Cardiac muscle cell (in vitro differentiated cells and primary cell): ENCODE measurements at regions not wholly inside any gene's neighbourhood (a gene's known extent, or its start where the extent isn't known, plus 50 kb on each side); places are given as distances from the start of the nearest gene placed in this dataset.

Experiments
- DNase-seq, 2 donors: peaks; one replicate each; pipeline versions ENCODE4 v3.0.0 to v3.0.0-alpha.2; 2010 to 2017; ENCODE audit warnings: low read depth in 1 of 2, low spot score in 1 of 2
- H3K27ac ChIP-seq: fragments of 200-600 bp; sonication (generic); 2 replicates; pipeline ENCODE4 v1.5.1; 2016
- H3K27me3 ChIP-seq: fragments of 200-600 bp; sonication (generic); 2 replicates; pipeline ENCODE4 v1.6.0; 2016; ENCODE audit warnings: control low read depth
- H3K36me3 ChIP-seq: fragments of 200-600 bp; sonication (generic); 2 replicates; pipeline ENCODE4 v1.5.1; 2016; ENCODE audit warnings: control low read depth
- H3K4me1 ChIP-seq: fragments of 200-600 bp; sonication (generic); 2 replicates; pipeline ENCODE4 v1.8.1; 2017; ENCODE audit warnings: low read depth, mild to moderate bottlenecking, mixed run types
- H3K4me3 ChIP-seq: fragments of 200-600 bp; sonication (generic); 2 replicates; pipeline ENCODE4 v1.5.1; 2016; ENCODE audit warnings: mild to moderate bottlenecking
- H3K9me3 ChIP-seq: fragments of 200-600 bp; sonication (generic); 2 replicates; pipeline ENCODE4 v1.5.1; 2017; ENCODE audit warnings: low read depth, mild to moderate bottlenecking, control low read depth
- TF ChIP-seq, protein P1 (sequence below): IDR thresholded peaks from 2 replicates; pipeline ENCODE4 v1.5.1; 2012; ENCODE audit warnings: low read depth, mild to moderate bottlenecking, low read length

DNA sequence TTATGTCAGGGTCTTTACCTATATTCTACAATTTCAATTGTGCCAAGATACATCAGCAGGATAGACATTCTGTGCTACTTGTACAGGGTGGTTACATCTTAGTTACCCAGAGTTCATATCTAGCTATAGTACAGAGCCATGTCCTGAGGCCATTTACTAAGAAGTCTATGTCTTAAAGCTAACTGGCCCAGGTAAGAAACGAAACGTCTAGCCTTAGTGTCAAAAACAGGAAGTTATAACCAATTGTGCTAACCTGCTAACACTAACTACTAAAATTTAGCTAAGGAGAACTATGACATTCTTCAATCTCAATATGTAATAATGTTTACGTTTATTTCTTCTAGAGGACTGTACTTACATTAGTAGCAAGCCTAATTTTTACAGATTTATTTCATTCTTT lies 717.2 kb upstream of the UBE2E2 start:
- H3K9me3 ChIP-seq = no peaks in the 10 kb centered on the region
- TF ChIP-seq, protein P1, sequence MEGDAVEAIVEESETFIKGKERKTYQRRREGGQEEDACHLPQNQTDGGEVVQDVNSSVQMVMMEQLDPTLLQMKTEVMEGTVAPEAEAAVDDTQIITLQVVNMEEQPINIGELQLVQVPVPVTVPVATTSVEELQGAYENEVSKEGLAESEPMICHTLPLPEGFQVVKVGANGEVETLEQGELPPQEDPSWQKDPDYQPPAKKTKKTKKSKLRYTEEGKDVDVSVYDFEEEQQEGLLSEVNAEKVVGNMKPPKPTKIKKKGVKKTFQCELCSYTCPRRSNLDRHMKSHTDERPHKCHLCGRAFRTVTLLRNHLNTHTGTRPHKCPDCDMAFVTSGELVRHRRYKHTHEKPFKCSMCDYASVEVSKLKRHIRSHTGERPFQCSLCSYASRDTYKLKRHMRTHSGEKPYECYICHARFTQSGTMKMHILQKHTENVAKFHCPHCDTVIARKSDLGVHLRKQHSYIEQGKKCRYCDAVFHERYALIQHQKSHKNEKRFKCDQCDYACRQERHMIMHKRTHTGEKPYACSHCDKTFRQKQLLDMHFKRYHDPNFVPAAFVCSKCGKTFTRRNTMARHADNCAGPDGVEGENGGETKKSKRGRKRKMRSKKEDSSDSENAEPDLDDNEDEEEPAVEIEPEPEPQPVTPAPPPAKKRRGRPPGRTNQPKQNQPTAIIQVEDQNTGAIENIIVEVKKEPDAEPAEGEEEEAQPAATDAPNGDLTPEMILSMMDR = no peak

DNA sequence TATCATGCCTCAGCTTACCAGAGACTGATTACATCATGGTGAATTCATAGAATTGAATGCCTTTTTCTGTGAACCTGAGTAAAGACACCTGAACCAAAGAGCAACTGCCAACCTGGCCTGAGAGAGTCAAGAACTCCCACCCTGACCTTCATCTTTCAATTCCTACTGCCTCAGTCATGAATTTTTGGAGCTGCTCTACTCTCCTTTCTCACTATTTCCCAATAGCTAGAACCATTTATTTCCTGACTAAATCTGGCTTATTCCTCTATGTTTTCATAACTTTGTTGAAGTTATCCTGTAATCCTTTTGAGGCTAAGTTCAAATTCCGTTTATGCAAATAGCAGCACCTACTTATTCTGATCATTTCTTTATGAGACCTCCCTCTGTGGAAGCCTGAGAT lies 712.4 kb upstream of the UBE2E2 start:
- no peaks in the 10 kb centered on the region for H3K36me3 ChIP-seq
- H3K27ac ChIP-seq = no peak overlapping the region
- H3K4me1 ChIP-seq = no peaks in the 10 kb centered on the region
- DNase-seq = no peak
- no peaks in the 10 kb centered on the region for H3K9me3 ChIP-seq
- H3K27me3 ChIP-seq = no peaks in the 10 kb centered on the region
- TF ChIP-seq, protein P1 = no peak
- H3K4me3 ChIP-seq = no peak overlapping the region

More for the DNA sequence above, 717.2 kb upstream of the UBE2E2 start:
- Histone ChIP-seq H3K27me3 (no peaks in the 10 kb centered on the region), H3K27ac (no peak overlapping the region), H3K4me1 (no peaks in the 10 kb centered on the region), H3K4me3 (no peak overlapping the region), H3K36me3 (no peaks in the 10 kb centered on the region)
- DNase-seq = no peak

DNA sequence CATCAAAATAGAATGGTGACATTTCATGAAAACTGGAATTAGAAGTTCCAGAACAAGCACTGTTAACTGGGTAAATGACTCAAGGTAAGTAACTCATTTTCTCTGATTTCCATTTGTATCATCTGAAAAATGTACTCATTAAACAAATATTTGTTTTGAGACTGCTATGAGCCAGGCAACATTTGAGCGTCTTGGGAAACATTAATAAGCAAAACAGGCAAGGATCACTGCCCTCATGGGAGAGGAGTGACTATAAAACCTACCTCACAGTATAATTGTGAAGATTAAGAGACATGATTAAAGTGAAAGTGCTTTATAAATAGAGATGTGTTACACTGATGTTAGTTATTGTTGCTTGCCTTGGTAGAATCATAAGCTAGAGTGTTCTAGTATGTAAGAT lies 711.8 kb upstream of the UBE2E2 start:
- Histone ChIP-seq H3K27me3 (no peaks in the 10 kb centered on the region), H3K36me3 (no peaks in the 10 kb centered on the region), H3K27ac (no peak overlapping the region), H3K4me1 (no peaks in the 10 kb centered on the region), H3K4me3 (no peak overlapping the region), H3K9me3 (no peaks in the 10 kb centered on the region)
- no peak for DNase-seq
- TF ChIP-seq, protein P1 = no peak

DNA sequence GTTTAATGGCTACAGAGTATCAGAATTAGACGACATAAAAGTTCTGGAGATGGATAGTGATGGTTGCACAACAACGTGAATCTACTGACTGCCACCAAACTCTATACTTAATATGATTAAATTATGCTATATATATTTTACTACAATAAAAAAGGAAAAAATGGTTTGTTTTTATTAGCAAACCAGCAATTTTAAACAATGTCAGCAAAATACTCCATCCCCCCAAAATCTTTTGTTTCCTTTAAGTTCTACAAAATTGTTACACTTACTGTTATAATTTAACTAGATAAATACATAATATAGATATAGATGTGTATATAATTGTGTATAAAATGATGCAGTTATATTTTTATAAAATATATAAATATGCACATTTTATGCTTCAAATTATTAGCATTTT lies 710.8 kb upstream of the UBE2E2 start:
- Histone ChIP-seq H3K36me3 (no peaks in the 10 kb centered on the region), H3K27ac (no peak overlapping the region), H3K9me3 (no peaks in the 10 kb centered on the region), H3K4me1 (no peaks in the 10 kb centered on the region), H3K4me3 (no peak overlapping the region), H3K27me3 (no peaks in the 10 kb centered on the region)
- TF ChIP-seq, protein P1 = no peak
- no peak for DNase-seq

DNA sequence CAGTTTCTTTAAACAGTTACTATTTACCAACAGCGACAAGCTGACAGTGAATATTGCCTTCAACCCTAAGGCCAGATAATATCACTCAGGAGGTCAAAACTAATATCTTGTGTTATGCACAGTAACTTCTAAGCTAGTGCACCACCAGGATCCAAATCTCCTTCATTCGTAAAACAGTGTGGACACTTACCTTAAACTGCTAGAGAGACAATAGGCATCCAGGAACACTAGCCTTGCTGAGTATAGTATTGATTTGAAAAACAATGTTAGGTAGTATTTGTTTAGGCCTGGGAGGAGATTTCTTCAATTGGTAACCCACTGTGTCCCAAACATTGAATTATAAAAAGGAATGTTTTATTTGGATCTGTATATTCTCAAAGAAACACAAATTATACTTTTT lies 707.9 kb upstream of the UBE2E2 start:
- no peaks in the 10 kb centered on the region for H3K36me3 ChIP-seq
- H3K27ac ChIP-seq = no peak overlapping the region
- H3K27me3 ChIP-seq = no peaks in the 10 kb centered on the region
- H3K4me1 ChIP-seq = no peaks in the 10 kb centered on the region
- H3K4me3 ChIP-seq = no peak overlapping the region
- TF ChIP-seq, protein P1 = no peak
- DNase-seq = no peak
- no peaks in the 10 kb centered on the region for H3K9me3 ChIP-seq

DNA sequence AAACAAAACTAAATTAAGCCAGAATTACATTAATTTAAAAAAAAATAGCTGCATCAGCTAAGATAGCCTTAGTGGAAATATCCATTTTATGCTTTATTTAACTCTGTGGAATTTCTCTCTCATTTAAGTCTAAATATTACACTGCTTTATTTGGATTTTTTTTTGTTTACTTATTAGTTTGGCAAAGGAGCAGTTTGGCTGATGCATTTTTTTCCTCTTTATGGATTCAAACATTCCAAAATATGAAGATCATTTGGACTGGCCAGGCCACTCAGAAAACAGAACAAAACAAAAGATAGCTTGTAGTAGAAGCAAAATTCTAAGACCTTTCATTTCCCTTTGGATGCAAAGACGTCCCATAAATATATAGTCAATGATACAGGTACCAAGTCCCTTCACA lies 707.3 kb upstream of the UBE2E2 start:
- H3K27me3 ChIP-seq = no peaks in the 10 kb centered on the region
- H3K36me3 ChIP-seq = no peaks in the 10 kb centered on the region
- TF ChIP-seq, protein P1 = no peak
- no peak overlapping the region for H3K27ac ChIP-seq
- H3K4me3 ChIP-seq = no peak overlapping the region
- no peak for DNase-seq
- H3K4me1 ChIP-seq = no peaks in the 10 kb centered on the region
- H3K9me3 ChIP-seq = no peaks in the 10 kb centered on the region
